ENCODE measurements at regions not wholly inside any gene's neighbourhood (a gene's known extent, or its start where the extent isn't known, plus 50 kb on each side); places are given as distances from the start of the nearest gene placed in this dataset.

GRCh38 chr7:116339564-116339963 is 129.2 kb downstream of the TES start:
- DNase-seq (ENCODE audit: low read depth, low spot score), result no peak
- in situ Hi-C loops (cut with HindIII; ENCODE audit: low pct_unique_long_range_greater_than_20kb, low sequenced_read_pairs), result no loop called here

DNA sequence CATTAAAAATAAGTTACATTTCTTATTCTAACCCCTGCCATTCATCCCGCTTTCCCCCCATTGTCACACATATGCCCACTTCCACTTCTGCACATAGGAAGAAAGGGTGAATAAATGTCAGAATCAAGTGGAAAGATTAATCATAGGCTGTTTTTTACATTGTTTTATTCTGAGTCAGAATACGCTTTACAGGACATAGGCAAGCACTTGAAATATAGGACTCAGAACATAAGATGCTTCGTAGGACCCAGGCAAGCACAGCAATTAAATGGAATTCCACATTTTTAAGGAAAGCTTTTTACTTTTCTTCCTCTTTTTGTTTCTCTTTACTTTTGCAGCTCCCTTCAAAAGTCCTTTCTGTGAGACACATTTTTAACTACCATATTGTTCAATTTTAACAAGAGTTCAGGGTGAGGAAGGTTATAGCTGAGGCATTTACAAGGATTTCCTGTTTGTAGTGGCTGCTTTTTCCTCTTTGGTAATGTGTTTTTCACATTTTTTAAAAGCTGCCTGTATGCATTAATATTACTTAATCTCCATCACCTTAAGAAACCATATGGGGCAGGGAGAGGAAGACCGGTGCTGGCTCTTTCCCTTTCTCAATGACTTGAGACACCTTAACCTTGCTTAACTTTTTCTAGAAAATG is 130.0 kb downstream of the TES start:
- DNase-seq (ENCODE audit: low read depth, low spot score), result no peak
- in situ Hi-C loops (cut with HindIII; ENCODE audit: low pct_unique_long_range_greater_than_20kb, low sequenced_read_pairs), result loop anchor here (5.0 kb wide), 1 partner anchor 88 kb away; no protein-coding TSS in a partner anchor

- DNase-seq (ENCODE audit: low read depth, low spot score), result peak; percentile 87
Observed at GRCh38 chr7:116340943-116341907, 130.9 kb downstream of the TES start.

DNA sequence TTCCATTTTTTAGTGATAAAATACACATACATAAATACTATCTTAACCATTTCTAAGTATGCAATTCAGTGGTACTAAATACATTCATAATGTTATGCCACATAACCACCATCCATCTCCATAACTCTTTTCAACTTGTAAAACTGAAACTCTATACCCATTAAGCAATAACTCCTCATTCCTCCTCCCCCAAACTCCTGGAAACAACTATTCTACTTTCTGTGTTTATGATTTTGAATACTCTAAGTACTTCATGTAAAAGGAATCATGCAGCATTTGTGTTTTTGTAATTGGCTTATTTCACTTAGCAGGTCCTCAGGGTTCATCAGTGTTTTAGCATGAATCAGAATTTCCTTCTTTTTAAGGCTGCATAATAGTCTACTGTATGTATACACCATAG is 131.8 kb downstream of the TES start:
- in situ Hi-C loops (cut with HindIII; ENCODE audit: low pct_unique_long_range_greater_than_20kb, low sequenced_read_pairs), result loop anchor here (5.0 kb wide), 1 partner anchor 90 kb away; no protein-coding TSS in a partner anchor
- no peak for DNase-seq (ENCODE audit: low read depth, low spot score)

More at GRCh38 chr7:116340943-116341907, 130.9 kb downstream of the TES start:
- in situ Hi-C loops (cut with HindIII; ENCODE audit: low pct_unique_long_range_greater_than_20kb, low sequenced_read_pairs), result loop anchor here (5.0 kb wide), 1 partner anchor 89 kb away; no protein-coding TSS in a partner anchor

DNA sequence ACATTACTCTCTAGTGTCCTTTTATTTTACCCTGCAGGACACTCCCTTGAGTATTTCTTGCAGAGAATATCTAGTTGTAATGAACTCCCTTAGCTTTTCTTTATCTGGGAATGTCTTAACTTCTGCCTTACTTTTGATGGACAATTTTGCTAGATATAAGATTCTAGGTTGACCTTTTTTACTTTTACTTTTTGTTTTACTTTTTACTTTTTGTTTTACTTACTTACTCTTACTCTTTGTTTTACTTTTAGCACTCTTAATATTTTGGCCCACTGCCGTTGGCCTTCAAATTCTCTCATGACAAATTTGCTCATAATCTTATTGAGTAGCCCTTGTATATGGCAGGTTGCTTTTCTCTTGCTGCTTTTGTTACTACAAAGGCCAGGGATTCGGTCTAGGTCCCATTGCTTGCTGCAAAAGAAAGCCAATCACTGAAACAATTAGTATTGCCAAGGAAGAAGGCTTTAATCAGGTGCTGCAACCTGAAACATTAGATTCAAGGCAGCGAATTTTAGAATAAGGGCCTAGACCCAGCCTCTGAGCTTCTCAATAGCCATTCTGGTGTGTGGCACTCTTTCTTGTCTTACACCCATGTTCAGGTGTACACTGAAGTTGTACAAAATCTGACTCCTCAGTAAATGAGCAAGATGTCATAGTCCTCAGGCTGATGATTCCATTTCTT is 137.0 kb downstream of the TES start:
- in situ Hi-C loops (cut with HindIII; ENCODE audit: low pct_unique_long_range_greater_than_20kb, low sequenced_read_pairs), result no loop called here
- no peak for DNase-seq (ENCODE audit: low read depth, low spot score)

DNA sequence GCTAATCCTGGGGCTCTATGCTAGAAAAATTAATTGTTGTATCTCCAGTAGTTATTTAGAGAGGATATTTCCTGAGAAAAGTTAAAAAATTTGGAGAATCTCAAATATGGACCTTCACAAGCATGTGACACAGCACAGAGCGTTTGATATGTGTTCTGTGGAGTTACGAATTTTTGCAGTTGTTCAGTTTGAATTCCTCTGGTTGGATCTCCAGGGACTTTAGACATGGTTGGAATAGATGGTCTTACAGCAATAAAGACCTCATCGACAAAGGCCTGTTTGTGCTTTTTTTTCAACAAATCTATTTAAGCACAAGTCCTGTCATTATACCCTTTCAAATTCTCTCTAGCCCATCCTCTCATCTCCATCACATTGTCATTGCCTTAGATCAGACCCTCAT is 138.0 kb downstream of the TES start:
- DNase-seq (ENCODE audit: low read depth, low spot score), result peak; percentile 24
- in situ Hi-C loops (cut with HindIII; ENCODE audit: low pct_unique_long_range_greater_than_20kb, low sequenced_read_pairs), result no loop called here

DNA sequence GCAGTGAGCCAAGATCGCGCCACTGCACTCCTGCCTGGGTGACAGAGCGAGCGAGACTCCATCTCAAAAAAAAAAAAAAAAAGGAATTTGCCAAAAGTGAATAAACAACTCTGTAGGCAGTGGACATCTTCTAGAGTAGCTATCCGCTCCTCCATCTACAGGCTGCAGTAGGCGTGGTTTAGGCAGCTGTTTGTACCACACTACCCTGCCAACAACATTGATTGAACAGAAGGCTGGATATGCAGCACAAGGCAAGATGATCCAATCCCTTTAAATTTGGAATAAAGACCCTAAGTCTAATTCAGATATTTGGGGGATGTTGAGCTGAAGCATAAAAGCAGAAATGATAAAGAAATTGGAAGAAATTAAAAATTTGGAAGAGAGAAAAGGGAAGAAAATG is 141.6 kb downstream of the TES start:
- in situ Hi-C loops (cut with HindIII; ENCODE audit: low pct_unique_long_range_greater_than_20kb, low sequenced_read_pairs), result no loop called here
- no peak for DNase-seq (ENCODE audit: low read depth, low spot score)

- in situ Hi-C loops (cut with HindIII; ENCODE audit: low pct_unique_long_range_greater_than_20kb, low sequenced_read_pairs), result no loop called here
Observed at GRCh38 chr7:116353647-116354046, 143.3 kb downstream of the TES start.

DNA sequence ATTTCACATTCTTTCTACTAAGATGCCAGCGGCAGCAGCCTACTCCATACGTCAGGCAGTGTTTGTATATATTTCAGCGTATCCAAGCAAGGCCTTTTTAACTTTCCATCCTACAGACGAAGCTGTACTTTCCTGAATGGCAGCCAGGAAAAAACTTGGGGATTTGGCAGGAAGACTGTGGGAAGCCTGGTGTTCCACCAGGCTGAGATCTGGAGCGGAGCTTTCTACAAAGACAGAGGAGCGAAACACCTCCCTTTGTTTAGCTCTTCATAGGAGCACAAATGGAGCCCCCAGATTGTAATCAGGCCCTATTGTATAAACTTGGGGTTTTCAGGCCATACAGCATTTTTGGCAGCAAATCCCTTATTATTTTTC is 143.8 kb downstream of the TES start:
- DNase-seq (ENCODE audit: low read depth, low spot score), result no peak
- in situ Hi-C loops (cut with HindIII; ENCODE audit: low pct_unique_long_range_greater_than_20kb, low sequenced_read_pairs), result no loop called here

More at GRCh38 chr7:116353647-116354046, 143.3 kb downstream of the TES start:
- peak; percentile 38 for DNase-seq (ENCODE audit: low read depth, low spot score)

- DNase-seq (ENCODE audit: low read depth, low spot score), result peak; percentile 86
- in situ Hi-C loops (cut with HindIII; ENCODE audit: low pct_unique_long_range_greater_than_20kb, low sequenced_read_pairs), result no loop called here
Observed at GRCh38 chr7:116354546-116355423, 144.4 kb downstream of the TES start.

DNA sequence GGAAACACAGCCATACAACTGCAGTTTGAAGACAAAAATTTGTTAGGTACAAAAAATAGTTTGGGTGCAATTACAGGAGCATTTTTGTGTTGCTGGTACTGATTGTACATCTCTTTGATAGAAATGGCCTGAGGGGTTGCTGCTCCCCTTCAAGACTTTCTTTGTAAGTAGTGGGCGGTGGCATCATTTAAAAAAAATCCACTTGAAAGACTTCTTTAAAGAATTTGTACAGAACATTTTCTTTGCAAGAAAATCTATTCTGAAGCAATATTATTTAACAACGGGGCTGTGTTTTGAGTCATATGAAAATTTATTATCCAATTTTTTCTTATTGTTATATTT is 144.1 kb upstream of the CAV2 start:
- in situ Hi-C loops (cut with HindIII; ENCODE audit: low pct_unique_long_range_greater_than_20kb, low sequenced_read_pairs), result no loop called here

GRCh38 chr7:116356333-116356965 is 143.1 kb upstream of the CAV2 start:
- peak; percentile 51 for DNase-seq (ENCODE audit: low read depth, low spot score)
- in situ Hi-C loops (cut with HindIII; ENCODE audit: low pct_unique_long_range_greater_than_20kb, low sequenced_read_pairs), result no loop called here

More for the DNA sequence above, 144.1 kb upstream of the CAV2 start:
- peak; percentile 86 for DNase-seq (ENCODE audit: low read depth, low spot score)

- in situ Hi-C loops (cut with HindIII; ENCODE audit: low pct_unique_long_range_greater_than_20kb, low sequenced_read_pairs), result no loop called here
- peak; percentile 57 for DNase-seq (ENCODE audit: low read depth, low spot score)
Observed at GRCh38 chr7:116356979-116357378, 142.6 kb upstream of the CAV2 start.

GRCh38 chr7:116357781-116358670 is 141.5 kb upstream of the CAV2 start:
- peak; percentile 66 for DNase-seq (ENCODE audit: low read depth, low spot score)
- in situ Hi-C loops (cut with HindIII; ENCODE audit: low pct_unique_long_range_greater_than_20kb, low sequenced_read_pairs), result no loop called here

DNA sequence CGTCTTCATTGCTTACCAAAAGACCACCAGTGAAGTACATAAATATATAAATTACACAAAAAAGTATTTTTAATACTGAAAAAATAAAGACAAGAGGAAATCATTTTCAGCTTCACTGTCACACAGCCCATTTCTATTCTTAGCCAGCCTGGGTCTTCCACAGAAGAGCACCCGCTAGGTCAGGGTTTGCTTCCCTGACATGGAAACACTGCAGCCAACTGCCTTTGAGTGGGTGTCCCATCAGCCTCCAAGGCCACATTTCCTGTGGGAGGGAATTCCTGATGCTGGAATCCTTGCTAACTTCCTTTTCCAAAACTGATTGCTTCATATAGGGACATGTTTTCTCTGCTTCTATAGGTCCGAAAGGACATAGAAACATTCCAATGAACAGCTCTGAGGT is 137.8 kb upstream of the CAV2 start:
- no peak for DNase-seq (ENCODE audit: low read depth, low spot score)
- in situ Hi-C loops (cut with HindIII; ENCODE audit: low pct_unique_long_range_greater_than_20kb, low sequenced_read_pairs), result no loop called here
